OCI-LY7 (cell line): ENCODE measurements at regions not wholly inside any gene's neighbourhood (a gene's known extent, or its start where the extent isn't known, plus 50 kb on each side); places are given as distances from the start of the nearest gene placed in this dataset.

ENCODE experiments used
- EZH2phosphoT487 ChIP-seq: fragments of 200-600 bp; sonication (generic); IDR thresholded peaks from 2 replicates; pipeline ENCODE4 v1.6.1; 2018; ENCODE audit warnings: low read depth, borderline replicate concordance, mild to moderate bottlenecking, mixed run types, antibody characterized with exemption, low read length, moderate library complexity, mixed read lengths
- TF ChIP-seq, protein P1 (sequence below): fragments of 200-600 bp; sonication (generic); conservative IDR thresholded peaks from 2 replicates; pipeline ENCODE4 v1.5.1; 2014; ENCODE audit warnings: mild to moderate bottlenecking, antibody characterized with exemption, low read length, moderate library complexity, mixed read lengths

- TF ChIP-seq, protein P1, sequence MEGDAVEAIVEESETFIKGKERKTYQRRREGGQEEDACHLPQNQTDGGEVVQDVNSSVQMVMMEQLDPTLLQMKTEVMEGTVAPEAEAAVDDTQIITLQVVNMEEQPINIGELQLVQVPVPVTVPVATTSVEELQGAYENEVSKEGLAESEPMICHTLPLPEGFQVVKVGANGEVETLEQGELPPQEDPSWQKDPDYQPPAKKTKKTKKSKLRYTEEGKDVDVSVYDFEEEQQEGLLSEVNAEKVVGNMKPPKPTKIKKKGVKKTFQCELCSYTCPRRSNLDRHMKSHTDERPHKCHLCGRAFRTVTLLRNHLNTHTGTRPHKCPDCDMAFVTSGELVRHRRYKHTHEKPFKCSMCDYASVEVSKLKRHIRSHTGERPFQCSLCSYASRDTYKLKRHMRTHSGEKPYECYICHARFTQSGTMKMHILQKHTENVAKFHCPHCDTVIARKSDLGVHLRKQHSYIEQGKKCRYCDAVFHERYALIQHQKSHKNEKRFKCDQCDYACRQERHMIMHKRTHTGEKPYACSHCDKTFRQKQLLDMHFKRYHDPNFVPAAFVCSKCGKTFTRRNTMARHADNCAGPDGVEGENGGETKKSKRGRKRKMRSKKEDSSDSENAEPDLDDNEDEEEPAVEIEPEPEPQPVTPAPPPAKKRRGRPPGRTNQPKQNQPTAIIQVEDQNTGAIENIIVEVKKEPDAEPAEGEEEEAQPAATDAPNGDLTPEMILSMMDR, result no peak
- no peak for TF ChIP-seq EZH2phosphoT487
Measured at GRCh38 chr6:141174932-141175331, 957.8 kb upstream of the GJE1 start.
